H9 (cell line): ENCODE measurements at regions not wholly inside any gene's neighbourhood (a gene's known extent, or its start where the extent isn't known, plus 50 kb on each side); places are given as distances from the start of the nearest gene placed in this dataset.

Source experiments
- DNase-seq: peaks from one replicate; pipeline ENCODE4 v3.0.0-alpha.2; 2017
- H2AFZ ChIP-seq: one replicate; pipeline ENCODE4 v1.6.1; 2013; ENCODE audit warnings: mild to moderate bottlenecking, low read length, control low read depth, moderate library complexity
- H2AK5ac ChIP-seq: 2 replicates; pipeline ENCODE4 v1.6.1; 2013; ENCODE audit warnings: low read length, control low read depth, mixed read lengths; ENCODE audit not compliant: insufficient read length
- H2BK120ac ChIP-seq: one replicate; pipeline ENCODE4 v1.6.1; 2013; ENCODE audit warnings: low read depth, mild to moderate bottlenecking, low read length, control low read depth, inconsistent platforms; ENCODE audit not compliant: poor library complexity, severe bottlenecking
- H2BK12ac ChIP-seq: 2 replicates; pipeline ENCODE4 v1.6.1; 2013; ENCODE audit warnings: low read length, control low read depth, mixed read lengths, low read depth; ENCODE audit not compliant: insufficient read length
- H2BK15ac ChIP-seq: 2 replicates; pipeline ENCODE4 v1.6.1; 2013; ENCODE audit warnings: low read depth, low read length, control low read depth
- H2BK20ac ChIP-seq: one replicate; pipeline ENCODE4 v1.6.1; 2013; ENCODE audit warnings: low read depth, mild to moderate bottlenecking, low read length, control low read depth, inconsistent platforms; ENCODE audit not compliant: poor library complexity, severe bottlenecking
- H2BK5ac ChIP-seq: 2 replicates; pipeline ENCODE4 v1.6.1; 2013; ENCODE audit warnings: low read length, control low read depth, mixed read lengths; ENCODE audit not compliant: insufficient read length
- H3K14ac ChIP-seq: 2 replicates; pipeline ENCODE4 v1.6.1; 2013; ENCODE audit warnings: low read length, control low read depth; ENCODE audit not compliant: insufficient read depth
- H3K18ac ChIP-seq: 2 replicates; pipeline ENCODE4 v1.6.1; 2013; ENCODE audit warnings: low read depth, mild to moderate bottlenecking, mixed read lengths, low read length, control low read depth; ENCODE audit not compliant: insufficient read length
- H3K23ac ChIP-seq: 2 replicates; pipeline ENCODE4 v1.6.1; 2013; ENCODE audit warnings: low read length, control low read depth, mixed read lengths, low read depth; ENCODE audit not compliant: insufficient read length
- H3K23me2 ChIP-seq: 2 replicates; pipeline ENCODE4 v1.6.1; 2013; ENCODE audit warnings: low read depth, mild to moderate bottlenecking, mixed read lengths, low read length, control low read depth; ENCODE audit not compliant: insufficient read length, poor library complexity, severe bottlenecking
- H3K27ac ChIP-seq: 2 replicates; pipeline ENCODE4 v1.5.1; 2013; ENCODE audit warnings: low read length, control low read depth, mixed read lengths, low read depth; ENCODE audit not compliant: insufficient read length
- H3K27me3 ChIP-seq: 2 replicates; pipeline ENCODE4 v1.6.1; 2013; ENCODE audit warnings: low read length, control low read depth, inconsistent platforms; ENCODE audit not compliant: insufficient read depth
- H3K4ac ChIP-seq: 2 replicates; pipeline ENCODE4 v1.6.1; 2013; ENCODE audit warnings: low read depth, mild to moderate bottlenecking, control low read depth, inconsistent platforms, low read length, moderate library complexity
- H3K4me1 ChIP-seq: 2 replicates; pipeline ENCODE4 v1.6.1; 2013; ENCODE audit warnings: low read length, control low read depth, inconsistent platforms; ENCODE audit not compliant: insufficient read depth
- H3K4me2 ChIP-seq: 2 replicates; pipeline ENCODE4 v1.6.1; 2013; ENCODE audit warnings: low read length, control low read depth, mixed read lengths; ENCODE audit not compliant: insufficient read length, insufficient read depth
- H3K56ac ChIP-seq: 2 replicates; pipeline ENCODE4 v1.6.1; 2013; ENCODE audit warnings: low read depth, mild to moderate bottlenecking, mixed read lengths, low read length, control low read depth; ENCODE audit not compliant: insufficient read length
- H3K79me1 ChIP-seq: 2 replicates; pipeline ENCODE4 v1.6.1; 2013; ENCODE audit warnings: low read depth, mild to moderate bottlenecking, moderate library complexity, low read length, control low read depth, inconsistent platforms; ENCODE audit not compliant: insufficient read depth, poor library complexity, severe bottlenecking
- H3K79me2 ChIP-seq: 2 replicates; pipeline ENCODE4 v1.6.1; 2013; ENCODE audit warnings: low read length, control low read depth, inconsistent platforms; ENCODE audit not compliant: insufficient read depth
- H3K9ac ChIP-seq: 2 replicates; pipeline ENCODE4 v1.6.1; 2013; ENCODE audit warnings: low read length, control low read depth, mixed read lengths; ENCODE audit not compliant: insufficient read length; ENCODE audit errors: extremely low read depth
- H3K9me3 ChIP-seq: one replicate; pipeline ENCODE4 v1.6.1; 2013; ENCODE audit warnings: low read depth, low read length, inconsistent platforms; ENCODE audit not compliant: control insufficient read depth
- H3T11ph ChIP-seq: one replicate; pipeline ENCODE4 v1.6.1; 2013; ENCODE audit warnings: mild to moderate bottlenecking, low read length, control low read depth, inconsistent platforms
- H4K20me1 ChIP-seq: one replicate; pipeline ENCODE4 v1.6.1; 2013; ENCODE audit not compliant: control insufficient read depth, insufficient read length, insufficient read depth
- H4K5ac ChIP-seq: 2 replicates; pipeline ENCODE4 v1.6.1; 2013; ENCODE audit warnings: low read depth, mild to moderate bottlenecking, mixed read lengths, low read length, control low read depth; ENCODE audit not compliant: insufficient read length
- H4K8ac ChIP-seq: replicated peaks from 2 replicates; pipeline ENCODE4 v1.6.1; 2013; ENCODE audit warnings: low read length, control low read depth, mixed read lengths, low read depth; ENCODE audit not compliant: insufficient read length
- H4K91ac ChIP-seq: 2 replicates; pipeline ENCODE4 v1.6.1; 2013; ENCODE audit warnings: low read depth, mild to moderate bottlenecking, moderate library complexity, mixed read lengths, low read length, control low read depth; ENCODE audit not compliant: insufficient read length
- H3K27ac Mint-ChIP-seq, 3 experiments: 2 replicates in 2 of 3; 3 replicates in 1 of 3; pipeline ENCODE4 v1.8.0; 2020 to 2021; ENCODE audit warnings: mixed read lengths in 3 of 3, mild to moderate bottlenecking in 1 of 3, moderate library complexity in 1 of 3
- H3K27me3 Mint-ChIP-seq: 2 replicates; pipeline ENCODE4 v1.8.0; 2021; ENCODE audit warnings: low read depth, mild to moderate bottlenecking, moderate library complexity, mixed read lengths
- H3K36me3 Mint-ChIP-seq, 3 experiments: 2 replicates in 2 of 3; 3 replicates in 1 of 3; pipeline ENCODE4 v1.8.0; 2020 to 2021; ENCODE audit warnings: low read depth in 3 of 3, mixed read lengths in 3 of 3; ENCODE audit not compliant: insufficient read depth in 1 of 3
- H3K4me1 Mint-ChIP-seq, 2 experiments: 2 replicates each; pipeline ENCODE4 v1.8.0; 2020; ENCODE audit warnings: mixed read lengths in 2 of 2
- H3K4me3 Mint-ChIP-seq, 2 experiments: 2 replicates in 1 of 2; 3 replicates in 1 of 2; pipeline ENCODE4 v1.8.0; 2020 to 2021; ENCODE audit warnings: mild to moderate bottlenecking in 2 of 2, mixed read lengths in 2 of 2, moderate library complexity in 1 of 2
- H3K9me3 Mint-ChIP-seq, 2 experiments: 2 replicates in 1 of 2; 3 replicates in 1 of 2; pipeline ENCODE4 v1.8.0; 2020; ENCODE audit warnings: mild to moderate bottlenecking in 2 of 2, mixed read lengths in 2 of 2, moderate library complexity in 1 of 2
- CTCF ChIP-seq: fragments of 200-600 bp; sonication (generic); conservative IDR thresholded peaks from 3 replicates; pipeline ENCODE4 v1.8.0; 2021; ENCODE audit warnings: antibody characterized with exemption, mild to moderate bottlenecking
- WGBS: extraction: QIAGEN DNeasy Blood & Tissue Kit; methylation state at CpG from one replicate; pipeline ENCODE4 v1.1.7; 2013; ENCODE audit warnings: missing lambda C conversion rate, low lambda C conversion rate, mixed read lengths; ENCODE audit not compliant: insufficient read length; ENCODE audit errors: extremely low coverage; 5-methylcytosine and 5-hydroxymethylcytosine counted together

GRCh38 chr4:41822325-41822724 is 73.8 kb upstream of the PHOX2B start:
- Histone ChIP-seq H2BK20ac (no peak overlapping the region), H3K27ac (no peak overlapping the region), H3K9ac (no peak overlapping the region), H3K27me3 (no peaks in the 10 kb centered on the region), H2AK5ac (no peak overlapping the region), H3K4me2 (no peak overlapping the region), H3K23me2 (no peaks in the 10 kb centered on the region), H2BK15ac (no peak overlapping the region), H4K5ac (no peak overlapping the region), H2BK5ac (no peak overlapping the region), H3K9me3 (no peaks in the 10 kb centered on the region), H3K79me1 (no peaks in the 10 kb centered on the region), H3K14ac (no peak overlapping the region), H3K56ac (no peak overlapping the region), H3K4me1 (no peaks in the 10 kb centered on the region), H3K18ac (no peak overlapping the region), H3T11ph (no peak overlapping the region), H4K91ac (no peak overlapping the region), H2AFZ (no peak overlapping the region), H3K4ac (no peak overlapping the region), H3K23ac (no peak overlapping the region), H4K20me1 (no peaks in the 10 kb centered on the region), H3K79me2 (no peaks in the 10 kb centered on the region), H2BK120ac (no peak overlapping the region), H4K8ac (no peak overlapping the region), H2BK12ac (no peak overlapping the region)
- no peak overlapping the region for H3K27ac Mint-ChIP-seq
- no peaks in the 10 kb centered on the region for H3K9me3 Mint-ChIP-seq
- H3K36me3 Mint-ChIP-seq, result no peaks in the 10 kb centered on the region; a peak in 1 of 7 replicates
- TF ChIP-seq CTCF, result no peak
- no peak overlapping the region for H3K4me3 Mint-ChIP-seq
- no peaks in the 10 kb centered on the region for H3K4me1 Mint-ChIP-seq
- H3K27me3 Mint-ChIP-seq, result peaks cover 80% of the 10 kb centered on the region
- WGBS, result no CpG with 5 or more reads among the region's 4 CpGs
- no peak for DNase-seq
